A549 (cell line): ENCODE measurements at regions not wholly inside any gene's neighbourhood (a gene's known extent, or its start where the extent isn't known, plus 50 kb on each side); places are given as distances from the start of the nearest gene placed in this dataset.

Experiments
- ATAC-seq, 2 experiments: fragments of 200-7000 bp in 1 of 2; fragments of >200 bp in 1 of 2; cut with Nextera tagmentation in 1 of 2; cut with Tn5 transposase in 1 of 2; 3 replicates each; pipeline versions ENCODE4 v1.8.0 to v1.9.1; 2018 to 2020; ENCODE audit warnings: mild to moderate bottlenecking in 1 of 2, moderate library complexity in 1 of 2
- CTCF ChIA-PET: fragments of 300-600 bp; sonication (Branson Sonifier 250); formaldehyde crosslinking; extraction: SDS; loops from one replicate; lab custom pipeline; 2021; ENCODE audit warnings: antibody characterized with exemption, inconsistent platforms; lab: Yijun Ruan, JAX
- POLR2A ChIA-PET: fragments of 350-600 bp; formaldehyde crosslinking; extraction: SDS; loops from one replicate; lab custom pipeline; 2021; ENCODE audit warnings: antibody characterized with exemption, inconsistent platforms; lab: Yijun Ruan, JAX
- DNase-seq, 2 experiments: peaks; one replicate each; pipeline versions ENCODE4 v3.0.0 to v3.0.0-alpha.2; 2011 to 2016; ENCODE audit warnings: low read depth in 1 of 2, low spot score in 1 of 2
- FAIRE-seq: peaks from 2 replicates; lab custom pipeline; 2011; peaks lifted over from hg19 to GRCh38; lab: Jason Lieb, UNC
- H3K27ac ChIP-seq, 2 experiments: fragments of >200 bp; sonication (Bioruptor Twin); formaldehyde crosslinking; 3 replicates each; pipeline ENCODE4 v1.5.1; 2016 to 2017
- H3K4me1 ChIP-seq: fragments of >200 bp; sonication (Bioruptor Twin); formaldehyde crosslinking; 3 replicates; pipeline ENCODE4 v1.6.1; 2016
- H3K4me2 ChIP-seq: fragments of >200 bp; sonication (Bioruptor Twin); formaldehyde crosslinking; 3 replicates; pipeline ENCODE4 v1.6.1; 2016
- H3K4me3 ChIP-seq: fragments of >200 bp; sonication (Bioruptor Twin); formaldehyde crosslinking; 3 replicates; pipeline ENCODE4 v1.5.1; 2016
- H3K9me3 ChIP-seq: fragments of >200 bp; sonication (Bioruptor Twin); formaldehyde crosslinking; 3 replicates; pipeline ENCODE4 v1.6.1; 2016
- CBX8 ChIP-seq: fragments of 200-600 bp; sonication (generic); IDR thresholded peaks from 2 replicates; pipeline ENCODE4 v1.6.1; 2016
- CEBPB ChIP-seq, 2 experiments: fragments of >200 bp in 1 of 2; sonication (Bioruptor Twin) in 1 of 2; formaldehyde crosslinking in 1 of 2; IDR thresholded peaks; 2 replicates each; pipeline ENCODE4 v1.6.1; 2012 to 2016
- CHD4 ChIP-seq: fragments of 200-600 bp; sonication (generic); IDR thresholded peaks from 2 replicates; pipeline ENCODE4 v1.6.1; 2016; ENCODE audit warnings: antibody characterized with exemption, mild to moderate bottlenecking, borderline replicate concordance
- EHMT2 ChIP-seq: fragments of 200-600 bp; sonication (generic); IDR thresholded peaks from 2 replicates; pipeline ENCODE4 v1.6.1; 2016; ENCODE audit warnings: antibody characterized with exemption, low read depth, mild to moderate bottlenecking, moderate library complexity
- EP300 ChIP-seq, 2 experiments: fragments of >200 bp; sonication (Bioruptor Twin); formaldehyde crosslinking; IDR thresholded peaks; 2 replicates in 1 of 2; 3 replicates in 1 of 2; pipeline ENCODE4 v1.6.1; 2016 to 2017
- FOSB ChIP-seq: fragments of 250-450 bp; sonication (Bioruptor Pico); IDR thresholded peaks from 2 replicates; pipeline ENCODE4 v1.5.0; 2020; ENCODE audit warnings: mild to moderate bottlenecking, moderate library complexity
- FOSL2 ChIP-seq, 2 experiments: fragments of 450-650 bp in 1 of 2; fragments of >200 bp in 1 of 2; sonication (Bioruptor Twin) in 1 of 2; formaldehyde crosslinking; IDR thresholded peaks; 2 replicates each; pipeline versions ENCODE4 v1.5.0 to v1.6.1; 2016 to 2020; ENCODE audit warnings: mild to moderate bottlenecking in 1 of 2, moderate library complexity in 1 of 2
- HEYL ChIP-seq: fragments of 250-450 bp; sonication (Bioruptor Pico); IDR thresholded peaks from 2 replicates; pipeline ENCODE4 v1.8.0; 2021; ENCODE audit warnings: mild to moderate bottlenecking, moderate library complexity
- HOXA7 ChIP-seq: fragments of 250-450 bp; sonication (Bioruptor Pico); IDR thresholded peaks from 2 replicates; pipeline ENCODE4 v1.5.0; 2020; ENCODE audit warnings: mild to moderate bottlenecking, moderate library complexity
- JUN ChIP-seq, 2 experiments: fragments of >200 bp; sonication (Bioruptor Twin); formaldehyde crosslinking; IDR thresholded peaks; 2 replicates in 1 of 2; 3 replicates in 1 of 2; pipeline ENCODE4 v1.6.1; 2016 to 2017
- KDM5A ChIP-seq: fragments of 200-600 bp; sonication (generic); IDR thresholded peaks from 2 replicates; pipeline ENCODE4 v1.6.1; 2016; ENCODE audit warnings: antibody characterized with exemption, mild to moderate bottlenecking
- MAZ ChIP-seq: fragments of 150-350 bp; IDR thresholded peaks from 2 replicates; pipeline ENCODE4 v1.6.1; 2014; ENCODE audit warnings: antibody characterized with exemption, low read depth, low read length, borderline replicate concordance
- MYC ChIP-seq: IDR thresholded peaks from 2 replicates; pipeline ENCODE4 v1.6.1; 2012; ENCODE audit warnings: mild to moderate bottlenecking, inconsistent platforms, low read length, improper control_type of control experiment, borderline replicate concordance
- NFE2L2 ChIP-seq: fragments of 150-350 bp; conservative IDR thresholded peaks from 2 replicates; pipeline ENCODE4 v1.6.1; 2014; ENCODE audit warnings: low read length
- NPAS2 ChIP-seq: fragments of 250-450 bp; sonication (Bioruptor Pico); IDR thresholded peaks from 2 replicates; pipeline ENCODE4 v1.8.0; 2022; ENCODE audit warnings: mild to moderate bottlenecking, moderate library complexity, borderline replicate concordance
- NR3C1 ChIP-seq: fragments of >200 bp; sonication (Bioruptor Twin); formaldehyde crosslinking; IDR thresholded peaks from 3 replicates; pipeline ENCODE4 v1.6.1; 2017
- POLR2A ChIP-seq: IDR thresholded peaks from 2 replicates; pipeline ENCODE4 v1.6.1; 2012; ENCODE audit warnings: mild to moderate bottlenecking, low read length
- RAD21 ChIP-seq, 2 experiments: fragments of >200 bp in 1 of 2; sonication (Bioruptor Twin) in 1 of 2; formaldehyde crosslinking in 1 of 2; IDR thresholded peaks in 1 of 2; conservative IDR thresholded peaks in 1 of 2; 2 replicates in 1 of 2; 3 replicates in 1 of 2; pipeline ENCODE4 v1.6.1; 2012 to 2018; ENCODE audit warnings: inconsistent platforms in 1 of 2
- RARB ChIP-seq: fragments of 250-450 bp; sonication (Bioruptor Pico); IDR thresholded peaks from 2 replicates; pipeline ENCODE4 v1.8.0; 2021; ENCODE audit warnings: mild to moderate bottlenecking, moderate library complexity
- RCOR1 ChIP-seq: fragments of 150-350 bp; IDR thresholded peaks from 2 replicates; pipeline ENCODE4 v1.6.1; 2014; ENCODE audit warnings: antibody characterized with exemption, low read length, low read depth
- ZC3H11A ChIP-seq: fragments of 450-650 bp; IDR thresholded peaks from 2 replicates; pipeline ENCODE4 v1.6.1; 2014; ENCODE audit warnings: antibody characterized with exemption, mild to moderate bottlenecking
- ZNF302 ChIP-seq: fragments of 250-450 bp; sonication (Bioruptor Pico); IDR thresholded peaks from 2 replicates; pipeline ENCODE4 v1.9.0; 2021; ENCODE audit warnings: inconsistent platforms, mild to moderate bottlenecking, moderate library complexity
- WGBS: methylation state at CpG from one replicate; pipeline ENCODE4 v1.1.6; 2017; ENCODE audit errors: missing lambda C conversion rate; 5-methylcytosine and 5-hydroxymethylcytosine counted together
- TF ChIP-seq, protein P1 (sequence below): fragments of >200 bp; sonication (Bioruptor Twin); formaldehyde crosslinking; IDR thresholded peaks from 3 replicates; pipeline ENCODE4 v1.6.1; 2016
- TF ChIP-seq, protein P2 (sequence below): fragments of 250-450 bp; sonication (Bioruptor Pico); IDR thresholded peaks from 2 replicates; pipeline ENCODE4 v1.5.0; 2020; ENCODE audit warnings: low read depth, mild to moderate bottlenecking, moderate library complexity
- TF ChIP-seq, protein P3 (sequence below): fragments of 200-600 bp; sonication (generic); IDR thresholded peaks from 2 replicates; pipeline ENCODE4 v1.6.1; 2016; ENCODE audit warnings: antibody characterized with exemption, mild to moderate bottlenecking, moderate library complexity
- TF ChIP-seq, protein P4 (sequence below): fragments of >200 bp; sonication (Bioruptor Twin); formaldehyde crosslinking; IDR thresholded peaks from 2 replicates; pipeline ENCODE4 v1.6.1; 2016
- TF ChIP-seq, protein P5 (sequence below): fragments of 250-450 bp; sonication (Bioruptor Pico); IDR thresholded peaks from 2 replicates; pipeline ENCODE4 v1.5.0; 2021; ENCODE audit warnings: mild to moderate bottlenecking, moderate library complexity, borderline replicate concordance
- TF ChIP-seq, protein P6 (sequence below): fragments of 450-650 bp; IDR thresholded peaks from 2 replicates; pipeline ENCODE4 v1.6.1; 2014; ENCODE audit warnings: antibody characterized with exemption

DNA sequence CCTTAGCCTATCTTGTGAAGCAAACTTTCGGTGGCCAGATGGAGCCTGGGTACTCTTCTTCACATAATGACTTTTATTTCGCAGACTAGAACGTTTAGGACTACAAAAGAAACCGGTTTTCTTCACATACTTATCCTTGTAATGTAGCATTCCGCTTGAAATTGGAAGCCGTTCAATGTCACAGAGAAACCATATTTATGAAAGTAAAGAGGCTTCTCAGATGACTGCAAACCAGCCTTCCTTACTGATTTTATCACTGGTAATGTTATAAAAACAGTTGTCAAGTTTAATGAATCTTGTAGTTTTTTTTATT is 94.1 kb downstream of the PPIAL4G start:
- CTCF ChIA-PET, result no interaction called here

DNA sequence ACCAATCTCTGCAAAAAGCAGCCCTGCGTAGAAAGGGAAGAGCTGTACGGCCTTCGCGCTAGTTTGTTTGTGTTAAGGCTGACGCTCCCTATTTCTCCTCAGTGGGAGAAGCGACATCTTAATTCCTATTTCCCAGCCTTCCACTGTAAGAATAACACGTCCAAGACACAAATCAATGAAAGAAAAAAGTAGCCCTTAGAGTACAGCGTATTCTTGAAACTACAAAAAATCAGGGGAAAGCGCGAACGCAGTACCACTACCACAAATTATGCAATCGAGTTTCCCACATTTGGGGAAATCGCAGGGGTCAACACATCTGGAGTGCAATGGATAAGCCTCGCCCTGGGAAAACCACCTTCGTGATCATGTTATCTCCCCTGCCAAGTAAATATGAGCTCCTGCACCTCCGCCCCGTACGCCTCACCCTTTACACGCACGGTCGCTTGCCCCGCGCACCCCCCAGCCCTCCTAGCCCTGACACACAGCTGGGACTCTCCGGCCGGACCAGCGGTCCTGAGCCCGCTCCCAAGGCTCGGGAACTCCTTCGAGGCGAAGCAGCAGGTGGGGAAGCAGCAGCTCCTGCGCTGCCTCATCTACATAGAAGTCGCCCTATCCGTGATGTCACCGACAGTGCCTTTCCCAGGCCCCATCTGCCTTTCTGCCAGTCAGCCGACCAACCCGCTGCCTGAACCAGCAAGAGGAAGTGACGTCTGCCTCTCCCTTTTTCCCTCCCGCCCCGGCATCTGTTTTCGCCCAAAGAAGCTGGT is 94.7 kb downstream of the PPIAL4G start:
- Histone ChIP-seq H3K4me3 (peak overlapping the region; percentile 54), H3K4me1 (peaks cover 5% of the 10 kb centered on the region; the same call in 1 of the 3 replicates), H3K27ac (peak overlapping the region; percentile 91 to 93), H3K4me2 (peak overlapping the region; percentile 89), H3K9me3 (no peaks in the 10 kb centered on the region)
- ATAC-seq (peak; percentile 92 to 96), FAIRE-seq (no peak), DNase-seq (peak; percentile 94 to 97)
- CTCF ChIA-PET, result no interaction called here
- POLR2A ChIA-PET, result interaction anchor here (0.6 to 2.1 kb wide), 9 partner anchors 9 to 350 kb away, joined by 3 to 28 read pairs (median 4); no protein-coding TSS in a partner anchor
- 6% methylated on average over 30 of the region's 40 CpGs for WGBS
- TF ChIP-seq HEYL (CRISPR knock-in tag), result no peak
- no peak for TF ChIP-seq NR3C1
- TF ChIP-seq, protein P1, sequence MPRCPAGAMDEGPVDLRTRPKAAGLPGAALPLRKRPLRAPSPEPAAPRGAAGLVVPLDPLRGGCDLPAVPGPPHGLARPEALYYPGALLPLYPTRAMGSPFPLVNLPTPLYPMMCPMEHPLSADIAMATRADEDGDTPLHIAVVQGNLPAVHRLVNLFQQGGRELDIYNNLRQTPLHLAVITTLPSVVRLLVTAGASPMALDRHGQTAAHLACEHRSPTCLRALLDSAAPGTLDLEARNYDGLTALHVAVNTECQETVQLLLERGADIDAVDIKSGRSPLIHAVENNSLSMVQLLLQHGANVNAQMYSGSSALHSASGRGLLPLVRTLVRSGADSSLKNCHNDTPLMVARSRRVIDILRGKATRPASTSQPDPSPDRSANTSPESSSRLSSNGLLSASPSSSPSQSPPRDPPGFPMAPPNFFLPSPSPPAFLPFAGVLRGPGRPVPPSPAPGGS, result peak; percentile 97
- peak; percentile 99 for TF ChIP-seq HOXA7 (CRISPR knock-in tag)
- no peak for TF ChIP-seq KDM5A
- TF ChIP-seq CBX8, result no peak
- TF ChIP-seq ZC3H11A, result no peak
- peak; percentile 65 to 87; a peak in 3 of 4 replicates for TF ChIP-seq CEBPB (IDR thresholded peaks at IDR 0.05)
- TF ChIP-seq JUN (IDR thresholded peaks at IDR 0.05), result peak; percentile 60 to 96; a peak in 4 of 5 replicates
- TF ChIP-seq, protein P2, sequence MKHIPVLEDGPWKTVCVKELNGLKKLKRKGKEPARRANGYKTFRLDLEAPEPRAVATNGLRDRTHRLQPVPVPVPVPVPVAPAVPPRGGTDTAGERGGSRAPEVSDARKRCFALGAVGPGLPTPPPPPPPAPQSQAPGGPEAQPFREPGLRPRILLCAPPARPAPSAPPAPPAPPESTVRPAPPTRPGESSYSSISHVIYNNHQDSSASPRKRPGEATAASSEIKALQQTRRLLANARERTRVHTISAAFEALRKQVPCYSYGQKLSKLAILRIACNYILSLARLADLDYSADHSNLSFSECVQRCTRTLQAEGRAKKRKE, result peak; percentile 87; the same call in 1 of the 2 replicates
- TF ChIP-seq RAD21 (conservative IDR thresholded peaks at IDR 0.05 in 1 of 2, IDR thresholded peaks at IDR 0.05 in 1 of 2), result no peak
- TF ChIP-seq, protein P3, sequence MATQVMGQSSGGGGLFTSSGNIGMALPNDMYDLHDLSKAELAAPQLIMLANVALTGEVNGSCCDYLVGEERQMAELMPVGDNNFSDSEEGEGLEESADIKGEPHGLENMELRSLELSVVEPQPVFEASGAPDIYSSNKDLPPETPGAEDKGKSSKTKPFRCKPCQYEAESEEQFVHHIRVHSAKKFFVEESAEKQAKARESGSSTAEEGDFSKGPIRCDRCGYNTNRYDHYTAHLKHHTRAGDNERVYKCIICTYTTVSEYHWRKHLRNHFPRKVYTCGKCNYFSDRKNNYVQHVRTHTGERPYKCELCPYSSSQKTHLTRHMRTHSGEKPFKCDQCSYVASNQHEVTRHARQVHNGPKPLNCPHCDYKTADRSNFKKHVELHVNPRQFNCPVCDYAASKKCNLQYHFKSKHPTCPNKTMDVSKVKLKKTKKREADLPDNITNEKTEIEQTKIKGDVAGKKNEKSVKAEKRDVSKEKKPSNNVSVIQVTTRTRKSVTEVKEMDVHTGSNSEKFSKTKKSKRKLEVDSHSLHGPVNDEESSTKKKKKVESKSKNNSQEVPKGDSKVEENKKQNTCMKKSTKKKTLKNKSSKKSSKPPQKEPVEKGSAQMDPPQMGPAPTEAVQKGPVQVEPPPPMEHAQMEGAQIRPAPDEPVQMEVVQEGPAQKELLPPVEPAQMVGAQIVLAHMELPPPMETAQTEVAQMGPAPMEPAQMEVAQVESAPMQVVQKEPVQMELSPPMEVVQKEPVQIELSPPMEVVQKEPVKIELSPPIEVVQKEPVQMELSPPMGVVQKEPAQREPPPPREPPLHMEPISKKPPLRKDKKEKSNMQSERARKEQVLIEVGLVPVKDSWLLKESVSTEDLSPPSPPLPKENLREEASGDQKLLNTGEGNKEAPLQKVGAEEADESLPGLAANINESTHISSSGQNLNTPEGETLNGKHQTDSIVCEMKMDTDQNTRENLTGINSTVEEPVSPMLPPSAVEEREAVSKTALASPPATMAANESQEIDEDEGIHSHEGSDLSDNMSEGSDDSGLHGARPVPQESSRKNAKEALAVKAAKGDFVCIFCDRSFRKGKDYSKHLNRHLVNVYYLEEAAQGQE, result no peak
- TF ChIP-seq MAZ, result 0 out of 2 replicates have a peak, but pooled peaks have one; percentile 38
- TF ChIP-seq EP300 (IDR thresholded peaks at IDR 0.05), result no peak
- TF ChIP-seq RCOR1, result no peak
- TF ChIP-seq, protein P4, sequence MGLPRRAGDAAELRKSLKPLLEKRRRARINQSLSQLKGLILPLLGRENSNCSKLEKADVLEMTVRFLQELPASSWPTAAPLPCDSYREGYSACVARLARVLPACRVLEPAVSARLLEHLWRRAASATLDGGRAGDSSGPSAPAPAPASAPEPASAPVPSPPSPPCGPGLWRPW, result no peak
- TF ChIP-seq NFE2L2, result no peak
- no peak for TF ChIP-seq FOSL2 (IDR thresholded peaks at IDR 0.05)
- peak; percentile 34; the same call in 1 of the 2 replicates for TF ChIP-seq FOSL2 (CRISPR knock-in tag; IDR thresholded peaks at IDR 0.05)
- TF ChIP-seq ZNF302 (CRISPR knock-in tag), result no peak
- TF ChIP-seq, protein P5, sequence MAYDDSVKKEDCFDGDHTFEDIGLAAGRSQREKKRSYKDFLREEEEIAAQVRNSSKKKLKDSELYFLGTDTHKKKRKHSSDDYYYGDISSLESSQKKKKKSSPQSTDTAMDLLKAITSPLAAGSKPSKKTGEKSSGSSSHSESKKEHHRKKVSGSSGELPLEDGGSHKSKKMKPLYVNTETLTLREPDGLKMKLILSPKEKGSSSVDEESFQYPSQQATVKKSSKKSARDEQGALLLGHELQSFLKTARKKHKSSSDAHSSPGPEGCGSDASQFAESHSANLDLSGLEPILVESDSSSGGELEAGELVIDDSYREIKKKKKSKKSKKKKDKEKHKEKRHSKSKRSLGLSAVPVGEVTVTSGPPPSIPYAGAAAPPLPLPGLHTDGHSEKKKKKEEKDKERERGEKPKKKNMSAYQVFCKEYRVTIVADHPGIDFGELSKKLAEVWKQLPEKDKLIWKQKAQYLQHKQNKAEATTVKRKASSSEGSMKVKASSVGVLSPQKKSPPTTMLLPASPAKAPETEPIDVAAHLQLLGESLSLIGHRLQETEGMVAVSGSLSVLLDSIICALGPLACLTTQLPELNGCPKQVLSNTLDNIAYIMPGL (CRISPR knock-in tag), result peak; percentile 73; the same call in 1 of the 2 replicates
- peak; percentile 79 for TF ChIP-seq RARB (CRISPR knock-in tag)
- no peak for TF ChIP-seq EHMT2
- TF ChIP-seq POLR2A, result peak; percentile 63
- TF ChIP-seq, protein P6, sequence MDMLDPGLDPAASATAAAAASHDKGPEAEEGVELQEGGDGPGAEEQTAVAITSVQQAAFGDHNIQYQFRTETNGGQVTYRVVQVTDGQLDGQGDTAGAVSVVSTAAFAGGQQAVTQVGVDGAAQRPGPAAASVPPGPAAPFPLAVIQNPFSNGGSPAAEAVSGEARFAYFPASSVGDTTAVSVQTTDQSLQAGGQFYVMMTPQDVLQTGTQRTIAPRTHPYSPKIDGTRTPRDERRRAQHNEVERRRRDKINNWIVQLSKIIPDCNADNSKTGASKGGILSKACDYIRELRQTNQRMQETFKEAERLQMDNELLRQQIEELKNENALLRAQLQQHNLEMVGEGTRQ, result no peak; the same call in 1 of the 2 replicates
- TF ChIP-seq MYC, result no peak
- TF ChIP-seq FOSB, result peak; percentile 99

More for the DNA sequence above, 94.1 kb downstream of the PPIAL4G start:
- Histone ChIP-seq H3K4me1 (peaks cover 5% of the 10 kb centered on the region; the same call in 1 of the 3 replicates), H3K9me3 (no peaks in the 10 kb centered on the region), H3K4me3 (peak overlapping the region; percentile 54), H3K27ac (peak overlapping the region; percentile 91 to 93), H3K4me2 (peak overlapping the region; percentile 89)
- WGBS, result 19% methylated on average over 6 of the region's 6 CpGs
- DNase-seq (no peak), FAIRE-seq (no peak), ATAC-seq (no peak)
- TF ChIP-seq NPAS2 (CRISPR knock-in tag) (no peak), JUN (IDR thresholded peaks at IDR 0.05) (0 out of 5 replicates have a peak, but pooled peaks of 1 of the 2 experiments have one; percentile 18), CHD4 (no peak), RAD21 (conservative IDR thresholded peaks at IDR 0.05 in 1 of 2, IDR thresholded peaks at IDR 0.05 in 1 of 2) (no peak)
- POLR2A ChIA-PET, result interaction anchor here (0.6 to 2.1 kb wide), 9 partner anchors 10 to 351 kb away, joined by 3 to 28 read pairs (median 4); no protein-coding TSS in a partner anchor
